GM12892 (cell line): ENCODE measurements at regions not wholly inside any gene's neighbourhood (a gene's known extent, or its start where the extent isn't known, plus 50 kb on each side); places are given as distances from the start of the nearest gene placed in this dataset.

ENCODE experiments used
- POLR2A ChIP-seq: IDR thresholded peaks from 2 replicates; pipeline ENCODE4 v1.6.1; 2011; ENCODE audit warnings: low read depth, low read length, control low read depth
- POLR2AphosphoS5 ChIP-seq: IDR thresholded peaks from 2 replicates; pipeline ENCODE4 v1.6.1; 2011; ENCODE audit warnings: low read depth, low read length, control low read depth

GRCh38 chr16:52843381-52843780 is 209.3 kb downstream of the CHD9NB start:
- no peak for TF ChIP-seq POLR2AphosphoS5
- TF ChIP-seq POLR2A: no peak
